Hematopoietic multipotent progenitor cell treated with erythropoietin and hydrocortisone succinate and interleukin-3 and kit ligand, for 17 days (in vitro differentiated cells): ENCODE measurements at regions not wholly inside any gene's neighbourhood (a gene's known extent, or its start where the extent isn't known, plus 50 kb on each side); places are given as distances from the start of the nearest gene placed in this dataset.
"Not testable (repeated sequence)": the region's sequence is repeated elsewhere in the genome, so short reads cannot be mapped to it uniquely, and the experiment has no call there.

Experiments used
- DNase-seq: peaks from one replicate; pipeline ENCODE4 v3.0.0-alpha.2; 2015; ENCODE audit warnings: low spot score

- DNase-seq, result no peak
Observed at GRCh38 chr1:30527511-30528140, 195.8 kb downstream of the MATN1 start.

DNA sequence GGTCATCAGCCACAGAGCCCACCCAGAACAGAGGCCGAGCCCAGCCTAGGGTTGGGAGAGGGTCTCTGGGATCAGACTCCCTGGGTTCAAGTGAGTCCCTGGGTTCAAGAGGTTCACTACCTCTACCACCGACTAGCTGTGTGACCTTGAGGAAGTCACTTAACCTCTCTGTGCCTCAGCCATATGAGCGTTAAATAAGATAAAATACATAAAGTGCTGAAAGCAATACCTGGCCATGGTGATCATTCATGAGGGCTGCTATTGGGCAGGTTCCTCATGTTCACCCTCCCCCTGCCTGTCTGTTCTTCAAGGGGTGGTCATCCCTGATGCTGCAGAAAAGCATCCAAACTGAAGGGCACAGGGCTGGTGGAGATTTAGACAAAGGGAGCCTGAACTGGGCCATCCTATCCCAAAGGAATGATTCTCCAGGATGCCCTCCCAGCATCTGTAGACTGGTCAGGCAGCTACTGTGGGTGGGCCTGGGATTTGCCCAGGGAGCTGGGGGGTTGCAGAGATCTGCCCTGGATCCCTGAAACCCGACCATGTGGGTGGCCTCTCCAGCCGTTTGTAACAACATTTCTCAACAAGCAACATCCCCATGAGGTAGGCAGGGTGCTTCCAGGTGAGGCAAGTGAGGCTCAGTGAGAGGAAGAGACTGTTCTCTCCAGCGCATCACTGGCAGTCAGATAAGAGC lies 196.6 kb downstream of the MATN1 start:
- DNase-seq, result no peak

DNA sequence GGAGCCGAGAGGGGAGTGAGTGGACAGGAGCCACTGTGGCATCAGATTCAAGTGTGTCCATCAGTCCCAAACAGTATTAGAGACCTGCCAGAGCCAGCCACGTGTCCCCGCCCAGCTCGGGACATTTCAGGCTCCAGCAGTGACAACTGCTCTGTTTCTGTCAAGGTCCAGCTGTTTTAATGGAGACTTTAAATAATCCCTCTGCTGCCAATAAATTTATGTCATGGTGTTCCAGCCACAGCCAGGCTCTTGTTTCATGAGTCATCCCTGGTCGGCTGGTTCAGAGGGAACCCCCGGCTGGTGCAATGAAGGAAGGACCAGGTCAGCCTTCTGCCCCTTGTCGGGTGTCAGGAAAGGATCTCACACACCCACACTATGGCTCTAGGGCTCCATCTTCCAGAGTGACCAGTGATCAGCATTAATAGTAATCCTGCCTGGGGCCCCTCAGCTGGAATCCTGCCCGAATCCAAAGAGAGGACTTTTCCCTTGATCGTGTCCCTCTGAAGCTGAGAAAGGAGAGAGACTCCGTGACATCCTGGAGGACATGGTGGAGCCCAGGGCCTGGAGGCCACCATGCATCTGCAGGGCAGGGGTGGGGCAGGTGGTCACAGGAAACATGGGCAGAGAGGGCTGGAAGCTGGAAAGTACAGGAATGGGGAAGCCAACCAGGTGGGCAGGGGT lies 197.3 kb downstream of the MATN1 start:
- no peak for DNase-seq

DNA sequence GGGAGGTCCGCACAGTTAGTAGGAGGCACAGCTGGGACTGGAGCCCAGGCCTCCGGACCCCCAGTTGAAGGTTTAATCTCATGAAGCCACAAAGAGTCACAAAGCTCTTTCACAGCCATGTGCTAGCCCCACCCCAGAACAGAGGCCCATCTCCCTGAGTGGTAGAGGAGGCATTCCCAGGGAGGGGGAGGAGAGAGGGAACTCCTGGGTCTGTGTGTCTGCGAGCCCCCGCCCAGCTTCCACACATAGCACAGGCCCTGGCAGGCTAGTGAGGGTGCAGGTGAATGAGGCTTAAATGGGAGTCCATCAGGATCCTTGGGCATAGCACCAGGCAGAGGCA lies 197.8 kb downstream of the MATN1 start:
- no peak for DNase-seq

- no peak for DNase-seq
Observed at GRCh38 chr1:30524840-30525617, 198.4 kb downstream of the MATN1 start.

- DNase-seq, result not testable (repeated sequence)
Observed at GRCh38 chr1:30524025-30524555, 199.3 kb downstream of the MATN1 start.

DNA sequence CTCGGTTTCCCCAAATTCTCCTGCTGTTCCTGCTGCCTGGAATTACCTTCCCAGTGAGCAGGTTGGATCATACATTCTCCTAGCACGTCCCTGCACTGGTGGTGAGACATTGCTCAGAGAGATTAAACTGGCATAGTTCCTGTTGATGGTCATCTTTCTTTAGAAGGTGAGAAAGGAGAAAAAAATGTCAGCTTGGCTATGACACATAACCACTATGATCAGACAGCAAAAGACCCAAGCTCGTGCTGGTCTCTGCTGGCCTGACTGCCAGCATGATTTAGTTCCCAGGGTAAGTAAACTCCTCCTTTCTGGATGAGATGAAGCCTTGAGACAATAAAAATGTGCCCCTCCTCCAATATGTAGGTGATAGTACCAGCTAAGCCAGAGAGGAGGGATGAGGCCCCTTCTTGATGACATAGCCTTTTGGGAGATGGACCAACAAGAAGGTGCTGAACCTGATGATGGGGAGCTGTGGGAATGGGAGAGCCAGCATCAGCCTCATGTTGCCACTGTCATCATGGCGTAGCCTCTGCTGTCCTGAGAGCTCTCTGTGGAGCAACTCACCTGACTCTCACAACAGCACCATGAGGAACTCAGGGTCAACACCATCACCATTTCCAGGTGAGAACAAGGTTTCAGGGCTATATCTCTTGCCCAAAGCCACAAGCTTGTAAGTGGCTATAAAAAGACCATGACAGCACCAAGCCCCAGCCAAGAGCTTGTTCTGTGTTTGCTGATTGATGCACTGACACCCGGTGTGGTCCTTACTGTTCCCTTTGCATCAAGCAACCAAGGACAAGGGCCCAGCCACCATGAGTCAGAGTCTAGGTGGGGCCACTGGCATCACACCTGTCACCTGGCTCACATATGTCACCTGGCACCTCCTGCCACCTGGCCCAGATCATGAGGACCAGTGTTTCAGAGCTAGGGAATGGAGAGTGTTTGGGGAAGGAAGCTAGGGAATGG lies 200.0 kb downstream of the MATN1 start:
- no peak for DNase-seq

- no peak for DNase-seq
Observed at GRCh38 chr1:30522031-30523004, 201.1 kb downstream of the MATN1 start.

DNA sequence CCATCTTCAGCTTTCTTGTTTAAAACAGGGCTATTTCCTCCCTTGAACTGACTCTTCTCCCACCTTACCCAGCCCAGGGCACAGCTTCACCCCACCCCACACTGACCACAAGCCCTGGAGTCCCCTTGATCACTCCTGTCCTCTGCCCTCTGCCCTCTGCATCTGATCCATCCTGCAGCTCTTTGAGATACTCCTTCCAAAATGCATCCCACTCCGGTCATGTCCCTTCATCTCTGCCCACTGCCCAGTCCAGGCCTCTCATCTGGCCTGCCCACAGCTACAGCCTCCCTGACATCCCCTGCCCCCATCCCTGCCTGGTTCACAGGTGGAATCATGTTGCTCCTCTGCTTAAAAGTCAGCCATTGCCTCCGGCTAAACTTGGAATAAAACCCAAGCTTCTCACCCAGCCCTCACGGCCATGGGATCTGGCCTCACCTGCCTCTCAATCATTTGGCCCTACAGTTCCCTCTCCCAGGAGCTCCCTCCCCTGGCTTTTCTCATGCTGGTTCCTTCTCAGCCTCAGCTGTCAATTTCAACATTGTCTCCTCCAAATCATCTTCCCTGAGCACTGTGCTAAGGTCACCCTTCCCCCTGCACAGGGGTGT lies 202.0 kb downstream of the MATN1 start:
- no peak for DNase-seq

GRCh38 chr1:30520476-30520875 lies 202.9 kb downstream of the MATN1 start:
- no peak for DNase-seq

- DNase-seq, result no peak
Observed at GRCh38 chr1:30519201-30519763, 204.1 kb downstream of the MATN1 start.

GRCh38 chr1:30518696-30519095 lies 204.7 kb downstream of the MATN1 start:
- no peak for DNase-seq

DNA sequence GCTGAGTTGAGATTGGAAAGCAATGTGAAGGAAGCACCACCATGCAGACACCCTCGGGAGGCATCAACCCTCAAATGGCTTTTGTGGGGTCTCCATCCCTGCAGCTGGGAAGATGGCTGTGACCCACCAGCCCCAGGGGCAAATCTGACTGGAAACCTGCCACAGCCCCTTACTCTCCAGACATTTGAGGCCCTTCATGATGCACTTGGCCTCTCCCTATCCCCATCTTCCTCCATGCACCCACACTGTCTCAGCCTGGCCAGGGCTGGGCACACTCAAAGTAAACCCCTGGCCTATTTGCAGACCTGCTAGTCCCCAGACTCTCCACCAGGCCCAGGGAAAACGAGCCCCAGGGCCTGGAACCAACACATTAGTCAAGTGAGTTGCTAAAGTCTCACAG lies 205.2 kb downstream of the MATN1 start:
- no peak for DNase-seq

- not testable (repeated sequence) for DNase-seq
Observed at GRCh38 chr1:30517666-30518065, 205.7 kb downstream of the MATN1 start.

DNA sequence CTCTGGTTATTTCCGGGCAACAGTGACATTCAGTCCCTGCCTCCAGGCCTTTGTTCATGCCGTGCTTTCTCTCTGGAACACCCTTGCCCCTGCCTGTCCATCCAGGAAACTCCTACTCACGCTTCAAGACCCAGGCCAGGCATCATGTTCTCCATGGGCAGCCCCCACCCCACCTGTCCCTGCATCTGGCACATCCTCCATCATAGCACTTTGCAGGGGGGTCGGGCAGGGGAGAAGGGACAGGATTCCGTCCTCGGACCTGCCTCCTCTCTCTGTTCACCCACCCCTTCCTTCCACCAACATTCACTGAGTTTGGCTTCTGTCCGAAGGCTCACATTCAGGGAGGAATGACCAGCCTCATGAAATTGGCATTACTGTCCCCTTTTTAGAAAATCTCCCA lies 206.1 kb downstream of the MATN1 start:
- not testable (repeated sequence) for DNase-seq

GRCh38 chr1:30516485-30516858 lies 206.9 kb downstream of the MATN1 start:
- DNase-seq, result no peak

- DNase-seq, result no peak
Observed at GRCh38 chr1:30515755-30516484, 207.5 kb downstream of the MATN1 start.

DNA sequence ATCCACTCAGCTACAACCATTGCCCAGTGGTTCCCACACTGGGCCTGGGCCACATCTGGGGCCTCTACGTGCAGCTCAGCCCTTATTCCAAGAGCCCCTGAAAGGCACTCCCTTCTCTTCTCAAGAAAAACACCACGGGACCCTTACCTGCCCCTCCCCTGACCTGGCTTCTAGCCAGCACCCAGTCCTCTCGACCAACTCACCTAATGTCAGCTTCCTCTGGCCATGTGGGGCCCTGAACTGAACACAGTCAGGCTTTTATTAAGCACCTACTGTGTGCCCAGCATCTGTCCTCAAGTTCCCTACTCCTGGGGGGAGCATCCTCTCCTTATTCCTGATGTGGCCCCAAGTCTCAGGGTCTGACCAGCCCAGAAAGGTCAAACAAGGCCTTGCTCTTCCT lies 208.4 kb downstream of the MATN1 start:
- no peak for DNase-seq
